GM23338 (cell line): ENCODE measurements at regions not wholly inside any gene's neighbourhood (a gene's known extent, or its start where the extent isn't known, plus 50 kb on each side); places are given as distances from the start of the nearest gene placed in this dataset.

Experiments
- ATAC-seq: fragments of 200-7000 bp; cut with Tn5 transposase; 3 replicates; pipeline ENCODE4 v1.9.1; 2020
- DNase-seq: peaks from one replicate; pipeline ENCODE4 v3.0.0-alpha.2; 2015; ENCODE audit warnings: low spot score
- H2AFZ ChIP-seq: fragments of 200-600 bp; sonication (generic); 2 replicates; pipeline ENCODE4 v1.8.0; 2016; ENCODE audit warnings: antibody characterized with exemption, mild to moderate bottlenecking, moderate library complexity
- H3F3A ChIP-seq: fragments of 200-600 bp; sonication (generic); replicated peaks from 2 replicates; pipeline ENCODE4 v1.8.0; 2017; ENCODE audit warnings: antibody characterized with exemption, mixed run types, low read depth
- H3K27ac ChIP-seq: fragments of 200-600 bp; sonication (generic); 2 replicates; pipeline ENCODE4 v1.6.1; 2016; ENCODE audit warnings: low read depth
- H3K27me3 ChIP-seq: fragments of 200-600 bp; sonication (generic); 2 replicates; pipeline ENCODE4 v1.8.0; 2016; ENCODE audit warnings: mild to moderate bottlenecking, mixed run types, moderate library complexity; ENCODE audit not compliant: insufficient read depth
- H3K36me3 ChIP-seq: fragments of 200-600 bp; sonication (generic); 2 replicates; pipeline ENCODE4 v1.8.0; 2016; ENCODE audit warnings: mild to moderate bottlenecking; ENCODE audit not compliant: insufficient read depth
- H3K4me1 ChIP-seq: fragments of 200-600 bp; sonication (generic); 2 replicates; pipeline ENCODE4 v1.8.0; 2016; ENCODE audit warnings: mild to moderate bottlenecking, moderate library complexity; ENCODE audit not compliant: insufficient read depth
- H3K4me2 ChIP-seq: fragments of 200-600 bp; sonication (generic); 2 replicates; pipeline ENCODE4 v1.7.1; 2017; ENCODE audit warnings: mixed run types
- H3K4me3 ChIP-seq: fragments of 200-600 bp; sonication (generic); 2 replicates; pipeline ENCODE4 v1.6.1; 2016; ENCODE audit warnings: mixed run types
- H3K79me2 ChIP-seq: fragments of 200-600 bp; sonication (generic); replicated peaks from 2 replicates; pipeline ENCODE4 v1.8.0; 2017; ENCODE audit warnings: mild to moderate bottlenecking; ENCODE audit not compliant: insufficient read depth
- H3K9me2 ChIP-seq: fragments of 200-600 bp; sonication (generic); 2 replicates; pipeline ENCODE4 v1.8.0; 2017; ENCODE audit not compliant: insufficient read depth
- H4K20me1 ChIP-seq: fragments of 200-600 bp; sonication (generic); replicated peaks from 2 replicates; pipeline ENCODE4 v1.8.0; 2017; ENCODE audit warnings: mild to moderate bottlenecking; ENCODE audit not compliant: insufficient read depth
- H3K27ac Mint-ChIP-seq: 2 replicates; pipeline ENCODE4 v1.8.0; 2020; ENCODE audit warnings: inconsistent platforms, mild to moderate bottlenecking, moderate library complexity, mixed read lengths
- H3K27me3 Mint-ChIP-seq: 3 replicates; pipeline ENCODE4 v1.8.0; 2022; ENCODE audit warnings: low read depth, mild to moderate bottlenecking, moderate library complexity, mixed read lengths, inconsistent platforms; ENCODE audit not compliant: insufficient read depth, poor library complexity
- H3K36me3 Mint-ChIP-seq: 3 replicates; pipeline ENCODE4 v1.8.0; 2021; ENCODE audit warnings: low read depth, mild to moderate bottlenecking, inconsistent platforms, moderate library complexity, mixed read lengths
- H3K4me1 Mint-ChIP-seq: 3 replicates; pipeline ENCODE4 v1.8.0; 2020; ENCODE audit warnings: mild to moderate bottlenecking, inconsistent platforms, mixed read lengths
- H3K4me3 Mint-ChIP-seq: 3 replicates; pipeline ENCODE4 v1.8.0; 2021; ENCODE audit warnings: moderate library complexity, mild to moderate bottlenecking, inconsistent platforms, mixed read lengths
- H3K9me3 Mint-ChIP-seq: 3 replicates; pipeline ENCODE4 v1.8.0; 2020; ENCODE audit warnings: moderate library complexity, mild to moderate bottlenecking, inconsistent platforms, mixed read lengths
- REST ChIP-seq: IDR thresholded peaks from one replicate; pipeline ENCODE4 v1.6.1; 2018; ENCODE audit warnings: antibody characterized with exemption; ENCODE audit not compliant: unreplicated experiment
- STAT1 ChIP-seq: IDR thresholded peaks from one replicate; pipeline ENCODE4 v1.6.1; 2016; ENCODE audit warnings: antibody characterized with exemption; ENCODE audit not compliant: unreplicated experiment
- ZNF114 ChIP-seq: fragments of 250-450 bp; sonication (Bioruptor Pico); IDR thresholded peaks from 2 replicates; pipeline ENCODE4 v1.5.0; 2020; ENCODE audit warnings: mild to moderate bottlenecking, moderate library complexity
- ZNF331 ChIP-seq: fragments of 250-450 bp; sonication (Bioruptor Pico); IDR thresholded peaks from 2 replicates; pipeline ENCODE4 v1.5.0; 2020; ENCODE audit warnings: low read depth, mild to moderate bottlenecking, moderate library complexity
- TF ChIP-seq, protein P1 (sequence below): fragments of 250-450 bp; sonication (Bioruptor Pico); IDR thresholded peaks from 2 replicates; pipeline ENCODE4 v1.5.0; 2020; ENCODE audit warnings: mild to moderate bottlenecking, moderate library complexity

DNA sequence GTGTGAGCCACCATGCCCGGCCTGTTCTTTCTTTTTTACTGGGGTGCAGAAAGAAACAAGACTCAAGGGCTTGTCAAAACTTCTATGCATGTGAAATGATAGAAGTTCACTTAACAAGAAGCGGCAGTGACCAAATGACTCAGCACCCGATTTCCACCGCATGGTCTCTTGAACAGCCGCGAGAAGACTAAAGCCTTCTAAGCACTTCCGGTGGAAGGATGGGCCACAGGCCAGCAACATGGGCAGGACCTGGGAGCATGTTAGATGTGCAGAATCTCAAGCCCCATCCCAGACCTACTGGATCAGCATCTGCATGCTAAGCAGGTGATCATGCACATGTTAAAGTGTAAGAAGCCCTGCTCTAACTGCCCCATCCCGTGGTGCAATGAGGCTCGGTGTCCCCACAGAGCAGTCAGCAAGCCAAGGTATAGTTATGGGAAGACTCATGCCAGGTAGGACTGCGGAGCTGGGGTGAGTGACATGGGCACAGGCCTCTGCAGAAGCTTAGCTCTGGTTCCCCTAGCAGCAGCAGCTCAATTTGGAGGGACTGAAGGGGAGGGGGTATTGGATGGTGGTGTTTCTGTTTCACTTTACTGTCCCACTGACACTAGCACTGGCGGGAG lies 88.5 kb upstream of the HNF1B start:
- no peak overlapping the region for H3K4me2 ChIP-seq
- no peak overlapping the region for H3K27ac Mint-ChIP-seq
- H3F3A ChIP-seq = no peaks in the 10 kb centered on the region
- no peak overlapping the region for H3K4me3 ChIP-seq
- DNase-seq = no peak
- H3K27ac ChIP-seq = no peak overlapping the region
- H3K27me3 ChIP-seq = no peaks in the 10 kb centered on the region
- H2AFZ ChIP-seq = no peak overlapping the region
- no peaks in the 10 kb centered on the region for H3K36me3 ChIP-seq
- no peaks in the 10 kb centered on the region; the same call in none of the 3 replicates for H3K9me3 Mint-ChIP-seq
- no peak for ATAC-seq
- peaks cover 6% of the 10 kb centered on the region for H3K27me3 Mint-ChIP-seq
- no peak overlapping the region for H3K4me3 Mint-ChIP-seq
- TF ChIP-seq ZNF331 (CRISPR knock-in tag) (no peak), STAT1 (no peak)
- H3K79me2 ChIP-seq = no peaks in the 10 kb centered on the region
- peaks cover 18% of the 10 kb centered on the region for H3K4me1 ChIP-seq
- no peaks in the 10 kb centered on the region for H3K9me2 ChIP-seq
- H4K20me1 ChIP-seq = no peaks in the 10 kb centered on the region
- H3K36me3 Mint-ChIP-seq = no peaks in the 10 kb centered on the region
- peaks cover 13% of the 10 kb centered on the region for H3K4me1 Mint-ChIP-seq

GRCh38 chr17:37831986-37832385 lies 87.1 kb upstream of the HNF1B start:
- no peak for DNase-seq
- Histone ChIP-seq H3K4me3 (no peak overlapping the region), H3K79me2 (no peaks in the 10 kb centered on the region), H2AFZ (no peak overlapping the region), H3K27ac (no peak overlapping the region), H3K4me2 (no peak overlapping the region), H3F3A (no peaks in the 10 kb centered on the region), H4K20me1 (no peaks in the 10 kb centered on the region), H3K27me3 (no peaks in the 10 kb centered on the region), H3K4me1 (peaks cover 19% of the 10 kb centered on the region), H3K9me2 (no peaks in the 10 kb centered on the region), H3K36me3 (no peaks in the 10 kb centered on the region)
- TF ChIP-seq REST (no peak), ZNF114 (CRISPR knock-in tag) (no peak)
- Mint-ChIP-seq H3K36me3 (no peaks in the 10 kb centered on the region), H3K4me3 (no peak overlapping the region), H3K9me3 (no peaks in the 10 kb centered on the region; the same call in 1 of the 3 replicates), H3K4me1 (peaks cover 13% of the 10 kb centered on the region), H3K27ac (no peak overlapping the region), H3K27me3 (peaks cover 4% of the 10 kb centered on the region)
- no peak for ATAC-seq

DNA sequence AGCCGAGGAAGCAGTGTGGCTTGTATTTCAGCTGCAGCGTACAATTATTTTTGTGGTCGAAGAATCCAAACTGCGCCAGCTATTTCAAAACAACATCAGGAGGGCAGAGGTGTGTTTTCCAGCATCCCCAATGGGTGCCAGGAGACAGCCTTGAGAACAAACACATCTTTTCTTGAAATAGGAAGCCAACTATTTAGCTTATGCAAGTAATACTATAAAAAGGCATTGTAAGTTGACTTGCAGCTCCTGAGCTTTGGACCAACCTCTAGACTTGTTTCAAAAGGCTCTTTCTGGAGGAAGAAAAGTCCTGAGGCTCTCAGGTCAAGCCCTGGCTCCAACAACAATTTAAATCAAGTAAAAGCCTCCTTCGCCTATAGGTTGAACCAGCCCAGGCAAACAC lies 86.6 kb upstream of the HNF1B start:
- no peak overlapping the region for H3K4me3 Mint-ChIP-seq
- no peaks in the 10 kb centered on the region for H3K36me3 Mint-ChIP-seq
- no peaks in the 10 kb centered on the region for H3K36me3 ChIP-seq
- H2AFZ ChIP-seq = no peak overlapping the region; the same call in 1 of the 2 replicates
- TF ChIP-seq, protein P1, sequence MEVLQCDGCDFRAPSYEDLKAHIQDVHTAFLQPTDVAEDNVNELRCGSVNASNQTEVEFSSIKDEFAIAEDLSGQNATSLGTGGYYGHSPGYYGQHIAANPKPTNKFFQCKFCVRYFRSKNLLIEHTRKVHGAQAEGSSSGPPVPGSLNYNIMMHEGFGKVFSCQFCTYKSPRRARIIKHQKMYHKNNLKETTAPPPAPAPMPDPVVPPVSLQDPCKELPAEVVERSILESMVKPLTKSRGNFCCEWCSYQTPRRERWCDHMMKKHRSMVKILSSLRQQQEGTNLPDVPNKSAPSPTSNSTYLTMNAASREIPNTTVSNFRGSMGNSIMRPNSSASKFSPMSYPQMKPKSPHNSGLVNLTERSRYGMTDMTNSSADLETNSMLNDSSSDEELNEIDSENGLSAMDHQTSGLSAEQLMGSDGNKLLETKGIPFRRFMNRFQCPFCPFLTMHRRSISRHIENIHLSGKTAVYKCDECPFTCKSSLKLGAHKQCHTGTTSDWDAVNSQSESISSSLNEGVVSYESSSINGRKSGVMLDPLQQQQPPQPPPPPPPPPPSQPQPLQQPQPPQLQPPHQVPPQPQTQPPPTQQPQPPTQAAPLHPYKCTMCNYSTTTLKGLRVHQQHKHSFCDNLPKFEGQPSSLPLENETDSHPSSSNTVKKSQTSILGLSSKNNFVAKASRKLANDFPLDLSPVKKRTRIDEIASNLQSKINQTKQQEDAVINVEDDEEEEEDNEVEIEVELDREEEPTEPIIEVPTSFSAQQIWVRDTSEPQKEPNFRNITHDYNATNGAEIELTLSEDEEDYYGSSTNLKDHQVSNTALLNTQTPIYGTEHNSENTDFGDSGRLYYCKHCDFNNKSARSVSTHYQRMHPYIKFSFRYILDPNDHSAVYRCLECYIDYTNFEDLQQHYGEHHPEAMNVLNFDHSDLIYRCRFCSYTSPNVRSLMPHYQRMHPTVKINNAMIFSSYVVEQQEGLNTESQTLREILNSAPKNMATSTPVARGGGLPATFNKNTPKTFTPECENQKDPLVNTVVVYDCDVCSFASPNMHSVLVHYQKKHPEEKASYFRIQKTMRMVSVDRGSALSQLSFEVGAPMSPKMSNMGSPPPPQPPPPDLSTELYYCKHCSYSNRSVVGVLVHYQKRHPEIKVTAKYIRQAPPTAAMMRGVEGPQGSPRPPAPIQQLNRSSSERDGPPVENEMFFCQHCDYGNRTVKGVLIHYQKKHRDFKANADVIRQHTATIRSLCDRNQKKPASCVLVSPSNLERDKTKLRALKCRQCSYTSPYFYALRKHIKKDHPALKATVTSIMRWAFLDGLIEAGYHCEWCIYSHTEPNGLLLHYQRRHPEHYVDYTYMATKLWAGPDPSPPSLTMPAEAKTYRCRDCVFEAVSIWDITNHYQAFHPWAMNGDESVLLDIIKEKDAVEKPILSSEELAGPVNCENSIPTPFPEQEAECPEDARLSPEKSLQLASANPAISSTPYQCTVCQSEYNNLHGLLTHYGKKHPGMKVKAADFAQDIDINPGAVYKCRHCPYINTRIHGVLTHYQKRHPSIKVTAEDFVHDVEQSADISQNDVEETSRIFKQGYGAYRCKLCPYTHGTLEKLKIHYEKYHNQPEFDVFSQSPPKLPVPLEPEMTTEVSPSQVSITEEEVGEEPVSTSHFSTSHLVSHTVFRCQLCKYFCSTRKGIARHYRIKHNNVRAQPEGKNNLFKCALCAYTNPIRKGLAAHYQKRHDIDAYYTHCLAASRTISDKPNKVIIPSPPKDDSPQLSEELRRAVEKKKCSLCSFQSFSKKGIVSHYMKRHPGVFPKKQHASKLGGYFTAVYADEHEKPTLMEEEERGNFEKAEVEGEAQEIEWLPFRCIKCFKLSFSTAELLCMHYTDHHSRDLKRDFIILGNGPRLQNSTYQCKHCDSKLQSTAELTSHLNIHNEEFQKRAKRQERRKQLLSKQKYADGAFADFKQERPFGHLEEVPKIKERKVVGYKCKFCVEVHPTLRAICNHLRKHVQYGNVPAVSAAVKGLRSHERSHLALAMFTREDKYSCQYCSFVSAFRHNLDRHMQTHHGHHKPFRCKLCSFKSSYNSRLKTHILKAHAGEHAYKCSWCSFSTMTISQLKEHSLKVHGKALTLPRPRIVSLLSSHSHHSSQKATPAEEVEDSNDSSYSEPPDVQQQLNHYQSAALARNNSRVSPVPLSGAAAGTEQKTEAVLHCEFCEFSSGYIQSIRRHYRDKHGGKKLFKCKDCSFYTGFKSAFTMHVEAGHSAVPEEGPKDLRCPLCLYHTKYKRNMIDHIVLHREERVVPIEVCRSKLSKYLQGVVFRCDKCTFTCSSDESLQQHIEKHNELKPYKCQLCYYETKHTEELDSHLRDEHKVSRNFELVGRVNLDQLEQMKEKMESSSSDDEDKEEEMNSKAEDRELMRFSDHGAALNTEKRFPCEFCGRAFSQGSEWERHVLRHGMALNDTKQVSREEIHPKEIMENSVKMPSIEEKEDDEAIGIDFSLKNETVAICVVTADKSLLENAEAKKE (CRISPR knock-in tag) = no peak
- TF ChIP-seq ZNF114 (CRISPR knock-in tag) = no peak
- peaks cover 13% of the 10 kb centered on the region for H3K4me1 Mint-ChIP-seq
- H3K9me2 ChIP-seq = no peaks in the 10 kb centered on the region
- H3K4me1 ChIP-seq = peaks cover 19% of the 10 kb centered on the region
- H3K27me3 Mint-ChIP-seq = peaks cover 4% of the 10 kb centered on the region
- H3K27ac Mint-ChIP-seq = no peak overlapping the region
- no peaks in the 10 kb centered on the region for H3K79me2 ChIP-seq
- ATAC-seq = no peak
- H3K27ac ChIP-seq = no peak overlapping the region
- no peaks in the 10 kb centered on the region for H4K20me1 ChIP-seq
- H3K27me3 ChIP-seq = no peaks in the 10 kb centered on the region
- no peak for DNase-seq
- no peak overlapping the region for H3K4me3 ChIP-seq
- no peaks in the 10 kb centered on the region for H3F3A ChIP-seq
- no peaks in the 10 kb centered on the region; the same call in 1 of the 3 replicates for H3K9me3 Mint-ChIP-seq
- no peak overlapping the region for H3K4me2 ChIP-seq
